PC-3 (cell line): ENCODE measurements at regions not wholly inside any gene's neighbourhood (a gene's known extent, or its start where the extent isn't known, plus 50 kb on each side); places are given as distances from the start of the nearest gene placed in this dataset.

Experiments used
- ATAC-seq: fragments of 200-7000 bp; cut with Tn5 transposase; 2 replicates; pipeline ENCODE4 v1.9.1; 2020; ENCODE audit warnings: mild to moderate bottlenecking, moderate library complexity
- BruUV-seq: library from RNA; stranded (reverse); fragments of 400-500 nt; replicated peaks from 2 replicates; lab custom pipeline; 2021; lab: Mats Ljungman, UMichigan
- CTCF ChIA-PET: fragments of 300-600 bp; sonication (Branson Sonifier 250); formaldehyde crosslinking; loops from one replicate; lab custom pipeline; 2022; ENCODE audit warnings: antibody characterized with exemption; lab: Charles Lee
- POLR2A ChIA-PET: fragments of 300-600 bp; sonication (Branson Sonifier 250); formaldehyde crosslinking; loops from one replicate; lab custom pipeline; 2022; ENCODE audit warnings: antibody characterized with exemption; ENCODE audit not compliant: unreplicated experiment; lab: Charles Lee
- DNase-seq: peaks from one replicate; pipeline ENCODE4 v3.0.0-alpha.2; 2015
- H2AFZ ChIP-seq: fragments of 300-600 bp; sonication (generic); 2 replicates; pipeline ENCODE4 v1.6.0; 2016; ENCODE audit warnings: antibody characterized with exemption, low read length
- H3F3A ChIP-seq: fragments of 300-600 bp; sonication (generic); one replicate; pipeline ENCODE4 v1.6.0; 2017; ENCODE audit warnings: antibody characterized with exemption, low read length, control low read depth, mild to moderate bottlenecking; ENCODE audit not compliant: unreplicated experiment
- H3K27ac ChIP-seq: fragments of 300-600 bp; sonication (generic); 2 replicates; pipeline ENCODE4 v1.5.1; 2016; ENCODE audit warnings: mild to moderate bottlenecking, low read length
- H3K27me3 ChIP-seq: fragments of 300-600 bp; sonication (generic); 2 replicates; pipeline ENCODE4 v1.6.1; 2016; ENCODE audit warnings: low read length, mixed read lengths
- H3K36me3 ChIP-seq: fragments of 300-600 bp; sonication (generic); 2 replicates; pipeline ENCODE4 v1.6.1; 2016; ENCODE audit warnings: low read depth, mixed run types, low read length, mixed read lengths
- H3K4me1 ChIP-seq: fragments of 300-600 bp; sonication (generic); 2 replicates; pipeline ENCODE4 v1.5.1; 2016; ENCODE audit warnings: low read length; ENCODE audit not compliant: insufficient read depth
- H3K4me2 ChIP-seq: fragments of 300-600 bp; sonication (generic); 2 replicates; pipeline ENCODE4 v1.6.0; 2016; ENCODE audit warnings: low read length
- H3K4me3 ChIP-seq: fragments of 300-600 bp; sonication (generic); 2 replicates; pipeline ENCODE4 v1.5.1; 2016; ENCODE audit warnings: mild to moderate bottlenecking, low read length, mixed read lengths
- H3K79me2 ChIP-seq: fragments of 300-600 bp; sonication (generic); 2 replicates; pipeline ENCODE4 v1.6.1; 2017; ENCODE audit warnings: low read length, mixed read lengths
- H3K9ac ChIP-seq: fragments of 300-600 bp; sonication (generic); 2 replicates; pipeline ENCODE4 v1.6.0; 2016; ENCODE audit warnings: mild to moderate bottlenecking, low read length
- H3K9me2 ChIP-seq: fragments of 300-600 bp; sonication (generic); replicated peaks from 2 replicates; pipeline ENCODE4 v1.6.1; 2016; ENCODE audit warnings: mixed run types, low read length, mixed read lengths
- H3K9me3 ChIP-seq: fragments of 300-600 bp; sonication (generic); 2 replicates; pipeline ENCODE4 v1.6.1; 2016; ENCODE audit warnings: low read length, mixed read lengths
- H4K20me1 ChIP-seq: fragments of 300-600 bp; sonication (generic); 2 replicates; pipeline ENCODE4 v1.6.1; 2016; ENCODE audit warnings: low read length, mixed read lengths
- EZH2 ChIP-seq: fragments of 300-600 bp; sonication (generic); IDR thresholded peaks from one replicate; pipeline ENCODE4 v1.6.1; 2017; ENCODE audit warnings: antibody characterized with exemption, mild to moderate bottlenecking, low read length; ENCODE audit not compliant: unreplicated experiment
- EZH2phosphoT487 ChIP-seq: fragments of 300-600 bp; sonication (generic); IDR thresholded peaks from 2 replicates; pipeline ENCODE4 v1.6.1; 2018; ENCODE audit warnings: mild to moderate bottlenecking, antibody characterized with exemption, low read length, borderline replicate concordance
- intact Hi-C: fragments of 100-400 bp; cut with micrococcal nuclease; formaldehyde crosslinking; loops from 2 replicates; pipeline ENCODE4 v1.9.0; 2023
- TF ChIP-seq, protein P1 (sequence below): fragments of 300-600 bp; sonication (generic); conservative IDR thresholded peaks from 2 replicates; pipeline ENCODE4 v1.5.1; 2017; ENCODE audit warnings: antibody characterized with exemption, low read depth, mild to moderate bottlenecking, low read length

DNA sequence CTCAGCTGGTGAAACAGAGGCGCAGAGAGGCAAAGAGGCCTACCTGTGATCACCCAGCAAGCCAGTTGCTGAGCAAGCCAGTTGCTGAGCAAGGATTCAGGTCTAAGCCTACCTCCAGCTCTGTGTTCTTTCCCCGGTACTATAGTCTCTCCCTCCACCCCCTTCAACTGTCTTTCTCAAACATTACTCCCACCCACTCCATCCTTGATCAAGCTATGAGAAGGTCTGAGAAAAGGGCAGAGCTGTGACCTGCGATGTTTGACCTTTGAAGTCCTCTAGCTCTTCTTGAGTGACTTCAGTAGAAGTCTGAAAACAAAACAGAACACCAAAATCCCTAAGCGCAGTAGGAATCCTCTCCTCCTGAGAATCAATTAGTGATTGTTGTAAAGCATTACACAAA lies 665.2 kb upstream of the ID2 start:
- H3K79me2 ChIP-seq: no peaks in the 10 kb centered on the region
- CTCF ChIA-PET: interaction anchor here (0.6 kb wide), 1 partner anchor 28 kb away, joined by 4 read pairs; no protein-coding TSS in a partner anchor
- intact Hi-C loops: no loop called here
- ATAC-seq (no peak), DNase-seq (no peak)
- no peaks in the 10 kb centered on the region for H4K20me1 ChIP-seq
- H3K4me1 ChIP-seq: no peaks in the 10 kb centered on the region
- H3K9me3 ChIP-seq: no peaks in the 10 kb centered on the region
- no peaks in the 10 kb centered on the region for H3K27me3 ChIP-seq
- H3K36me3 ChIP-seq: no peaks in the 10 kb centered on the region
- no TSS peak for BruUV-seq
- H3K9me2 ChIP-seq: no peaks in the 10 kb centered on the region
- no peak overlapping the region for H3K9ac ChIP-seq
- TF ChIP-seq EZH2: no peak
- TF ChIP-seq, protein P1, sequence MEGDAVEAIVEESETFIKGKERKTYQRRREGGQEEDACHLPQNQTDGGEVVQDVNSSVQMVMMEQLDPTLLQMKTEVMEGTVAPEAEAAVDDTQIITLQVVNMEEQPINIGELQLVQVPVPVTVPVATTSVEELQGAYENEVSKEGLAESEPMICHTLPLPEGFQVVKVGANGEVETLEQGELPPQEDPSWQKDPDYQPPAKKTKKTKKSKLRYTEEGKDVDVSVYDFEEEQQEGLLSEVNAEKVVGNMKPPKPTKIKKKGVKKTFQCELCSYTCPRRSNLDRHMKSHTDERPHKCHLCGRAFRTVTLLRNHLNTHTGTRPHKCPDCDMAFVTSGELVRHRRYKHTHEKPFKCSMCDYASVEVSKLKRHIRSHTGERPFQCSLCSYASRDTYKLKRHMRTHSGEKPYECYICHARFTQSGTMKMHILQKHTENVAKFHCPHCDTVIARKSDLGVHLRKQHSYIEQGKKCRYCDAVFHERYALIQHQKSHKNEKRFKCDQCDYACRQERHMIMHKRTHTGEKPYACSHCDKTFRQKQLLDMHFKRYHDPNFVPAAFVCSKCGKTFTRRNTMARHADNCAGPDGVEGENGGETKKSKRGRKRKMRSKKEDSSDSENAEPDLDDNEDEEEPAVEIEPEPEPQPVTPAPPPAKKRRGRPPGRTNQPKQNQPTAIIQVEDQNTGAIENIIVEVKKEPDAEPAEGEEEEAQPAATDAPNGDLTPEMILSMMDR: no peak
- TF ChIP-seq EZH2phosphoT487: no peak
- no peak overlapping the region for H2AFZ ChIP-seq
- H3F3A ChIP-seq: no peaks in the 10 kb centered on the region
- H3K27ac ChIP-seq: no peak overlapping the region
- no peak overlapping the region for H3K4me2 ChIP-seq
- POLR2A ChIA-PET: no interaction called here
- H3K4me3 ChIP-seq: no peak overlapping the region

DNA sequence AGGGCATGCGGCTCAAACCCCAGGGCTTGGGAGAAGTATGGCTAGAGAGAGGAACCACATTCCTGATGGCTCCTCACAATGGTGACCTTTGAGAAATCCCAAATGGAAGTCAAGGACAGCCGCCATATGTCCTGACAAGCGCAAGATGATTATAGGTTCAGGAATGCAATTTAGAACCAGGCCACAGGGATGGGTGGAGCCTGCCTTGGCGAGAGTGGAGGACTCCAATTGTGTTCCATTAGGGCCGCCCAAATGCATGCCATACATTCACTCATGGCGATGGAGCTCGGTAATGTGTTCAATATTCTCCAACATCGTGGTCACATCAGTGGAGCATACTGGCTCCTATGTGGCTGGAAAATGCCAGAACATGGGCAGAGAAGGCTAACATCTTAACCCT lies 662.9 kb upstream of the ID2 start:
- Histone ChIP-seq H3F3A (no peaks in the 10 kb centered on the region), H4K20me1 (no peaks in the 10 kb centered on the region), H3K9ac (no peak overlapping the region), H3K79me2 (no peaks in the 10 kb centered on the region), H3K4me1 (no peaks in the 10 kb centered on the region), H3K27ac (no peak overlapping the region), H3K36me3 (no peaks in the 10 kb centered on the region), H2AFZ (no peak overlapping the region), H3K4me3 (no peak overlapping the region), H3K4me2 (no peak overlapping the region), H3K27me3 (no peaks in the 10 kb centered on the region), H3K9me3 (no peaks in the 10 kb centered on the region), H3K9me2 (no peaks in the 10 kb centered on the region)
- POLR2A ChIA-PET: no interaction called here
- TF ChIP-seq EZH2 (no peak), EZH2phosphoT487 (no peak)
- TF ChIP-seq, protein P1: no peak
- no peak for ATAC-seq
- intact Hi-C loops: no loop called here
- DNase-seq: no peak
- no TSS peak for BruUV-seq
- CTCF ChIA-PET: no interaction called here

DNA sequence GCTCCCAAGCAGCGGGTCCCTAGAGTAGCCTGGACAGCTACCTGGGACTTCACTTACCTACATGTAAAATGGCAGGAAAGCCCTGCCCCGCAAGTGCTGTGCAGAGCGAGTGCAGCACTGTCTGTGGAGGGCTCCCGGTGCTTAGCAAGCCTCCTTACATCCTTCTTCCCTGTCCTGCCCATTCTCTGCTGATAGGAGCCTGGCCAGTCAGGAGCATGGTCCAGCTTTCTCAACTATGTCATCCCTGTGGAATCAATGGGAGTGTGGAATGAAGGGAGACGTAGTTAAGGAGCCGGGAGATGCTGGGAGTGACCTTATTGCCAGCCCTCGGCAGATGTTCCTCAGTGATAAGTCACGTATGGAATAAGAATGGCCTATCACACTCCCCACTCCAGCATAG lies 661.9 kb upstream of the ID2 start:
- no peaks in the 10 kb centered on the region for H3K4me1 ChIP-seq
- no TSS peak for BruUV-seq
- no peaks in the 10 kb centered on the region for H3K9me3 ChIP-seq
- H2AFZ ChIP-seq: no peak overlapping the region
- no peak overlapping the region for H3K27ac ChIP-seq
- no peaks in the 10 kb centered on the region for H3K9me2 ChIP-seq
- H3K4me3 ChIP-seq: no peak overlapping the region
- H3K27me3 ChIP-seq: no peaks in the 10 kb centered on the region
- H3K9ac ChIP-seq: no peak overlapping the region
- H3K36me3 ChIP-seq: no peaks in the 10 kb centered on the region
- no peak for ATAC-seq
- ChIA-PET CTCF (no interaction called here), POLR2A (no interaction called here)
- intact Hi-C loops: no loop called here
- H4K20me1 ChIP-seq: no peaks in the 10 kb centered on the region
- no peak overlapping the region for H3K4me2 ChIP-seq
- H3F3A ChIP-seq: no peaks in the 10 kb centered on the region
- no peak for DNase-seq
- no peak for TF ChIP-seq EZH2
- TF ChIP-seq, protein P1: no peak
- no peak for TF ChIP-seq EZH2phosphoT487
- no peaks in the 10 kb centered on the region for H3K79me2 ChIP-seq
